ENCODE measurements at regions not wholly inside any gene's neighbourhood (a gene's known extent, or its start where the extent isn't known, plus 50 kb on each side); places are given as distances from the start of the nearest gene placed in this dataset.

GRCh38 chr2:43026426-43027096 lies 199.8 kb downstream of the ZFP36L2 start:
- no peak for TF ChIP-seq EZH2 (IDR thresholded peaks at IDR 0.05; ENCODE audit: borderline replicate concordance, low read depth, low read length, poor library complexity, severe bottlenecking)
- no peak for TF ChIP-seq CTCF (conservative IDR thresholded peaks at IDR 0.05; ENCODE audit: low read depth, low read length)
- H3K36me3 ChIP-seq (ENCODE audit: insufficient read depth, low read length, poor library complexity, severe bottlenecking): no peaks in the 10 kb centered on the region
- CTCF ChIA-PET: no interaction called here
- POLR2A ChIA-PET (ENCODE audit: low non-redundant PET): no interaction called here
- H3K9me3 ChIP-seq (ENCODE audit: low read depth, low read length, poor library complexity, severe bottlenecking): no peaks in the 10 kb centered on the region
- DNase-seq (ENCODE audit: low spot score): no peak
- no peak overlapping the region for H3K27ac ChIP-seq (ENCODE audit: low read depth, low read length, poor library complexity, severe bottlenecking)
- H3K27me3 ChIP-seq (replicated peaks; ENCODE audit: insufficient read depth, low read depth, low read length, poor library complexity): no peaks in the 10 kb centered on the region
- H3K4me3 ChIP-seq (ENCODE audit: low read depth, low read length, poor library complexity, severe bottlenecking): no peak overlapping the region
- intact Hi-C loops (cut with micrococcal nuclease; ENCODE audit: unreplicated experiment): no loop called here
- BruUV-seq (replicated peaks): no TSS peak
- no peaks in the 10 kb centered on the region for H3K4me1 ChIP-seq (ENCODE audit: insufficient read depth, low read length, poor library complexity, severe bottlenecking)

- intact Hi-C loops (cut with micrococcal nuclease; ENCODE audit: unreplicated experiment): no loop called here
- no peak overlapping the region for H3K4me3 ChIP-seq (ENCODE audit: low read depth, low read length, poor library complexity, severe bottlenecking)
- no TSS peak for BruUV-seq (replicated peaks)
- H3K9me3 ChIP-seq (ENCODE audit: low read depth, low read length, poor library complexity, severe bottlenecking): no peaks in the 10 kb centered on the region
- CTCF ChIA-PET: no interaction called here
- no peak for DNase-seq (ENCODE audit: low spot score)
- POLR2A ChIA-PET (ENCODE audit: low non-redundant PET): no interaction called here
- no peaks in the 10 kb centered on the region for H3K27me3 ChIP-seq (replicated peaks; ENCODE audit: insufficient read depth, low read depth, low read length, poor library complexity)
- H3K36me3 ChIP-seq (ENCODE audit: insufficient read depth, low read length, poor library complexity, severe bottlenecking): no peaks in the 10 kb centered on the region
- H3K4me1 ChIP-seq (ENCODE audit: insufficient read depth, low read length, poor library complexity, severe bottlenecking): no peaks in the 10 kb centered on the region
- TF ChIP-seq EZH2 (IDR thresholded peaks at IDR 0.05; ENCODE audit: borderline replicate concordance, low read depth, low read length, poor library complexity, severe bottlenecking): no peak
- TF ChIP-seq CTCF (conservative IDR thresholded peaks at IDR 0.05; ENCODE audit: low read depth, low read length): no peak
- no peak overlapping the region for H3K27ac ChIP-seq (ENCODE audit: low read depth, low read length, poor library complexity, severe bottlenecking)
Measured at GRCh38 chr2:43025709-43026295, 200.6 kb downstream of the ZFP36L2 start.

- ChIA-PET POLR2A (ENCODE audit: low non-redundant PET) (interaction anchor here (0.6 kb wide), 1 partner anchor 490 kb away, joined by 3 read pairs; no protein-coding TSS in a partner anchor), CTCF (interaction anchor here (0.6 to 1.4 kb wide), 6 partner anchors 12 to 561 kb away, joined by 3 to 12 read pairs (median 6); no protein-coding TSS in a partner anchor)
- Histone ChIP-seq H3K4me1 (ENCODE audit: insufficient read depth, low read length, poor library complexity, severe bottlenecking) (no peaks in the 10 kb centered on the region), H3K36me3 (ENCODE audit: insufficient read depth, low read length, poor library complexity, severe bottlenecking) (no peaks in the 10 kb centered on the region), H3K4me3 (ENCODE audit: low read depth, low read length, poor library complexity, severe bottlenecking) (no peak overlapping the region), H3K27ac (ENCODE audit: low read depth, low read length, poor library complexity, severe bottlenecking) (no peak overlapping the region), H3K9me3 (ENCODE audit: low read depth, low read length, poor library complexity, severe bottlenecking) (no peaks in the 10 kb centered on the region), H3K27me3 (replicated peaks; ENCODE audit: insufficient read depth, low read depth, low read length, poor library complexity) (no peaks in the 10 kb centered on the region)
- intact Hi-C loops (cut with micrococcal nuclease; ENCODE audit: unreplicated experiment): loop anchor here (1.0 to 5.0 kb wide), 2 partner anchors 198 to 460 kb away; no protein-coding TSS in a partner anchor
- TF ChIP-seq CTCF (conservative IDR thresholded peaks at IDR 0.05; ENCODE audit: low read depth, low read length) (peak; percentile 88), EZH2 (IDR thresholded peaks at IDR 0.05; ENCODE audit: borderline replicate concordance, low read depth, low read length, poor library complexity, severe bottlenecking) (no peak)
- peak; percentile 64 for DNase-seq (ENCODE audit: low spot score)
- BruUV-seq (replicated peaks): no TSS peak
Measured at GRCh38 chr2:43024515-43025011, 201.8 kb downstream of the ZFP36L2 start.
